ENCODE measurements at regions not wholly inside any gene's neighbourhood (a gene's known extent, or its start where the extent isn't known, plus 50 kb on each side); places are given as distances from the start of the nearest gene placed in this dataset.

- DNase-seq (ENCODE audit: extremely low read depth, insufficient read length): no peak
- TF ChIP-seq CTCF (IDR thresholded peaks at IDR 0.05; ENCODE audit: insufficient read depth, low read length, poor library complexity, severe bottlenecking): no peak
- Histone ChIP-seq H3K36me3 (ENCODE audit: control insufficient read depth, insufficient read depth, low read length) (no peaks in the 10 kb centered on the region), H3K4me3 (replicated peaks; ENCODE audit: low read depth, low read length) (no peak overlapping the region), H3K27me3 (replicated peaks; ENCODE audit: control insufficient read depth, insufficient read depth, low read length) (no peaks in the 10 kb centered on the region)
Observed at GRCh38 chr2:149901231-149901859, 313.8 kb upstream of the MMADHC start.

DNA sequence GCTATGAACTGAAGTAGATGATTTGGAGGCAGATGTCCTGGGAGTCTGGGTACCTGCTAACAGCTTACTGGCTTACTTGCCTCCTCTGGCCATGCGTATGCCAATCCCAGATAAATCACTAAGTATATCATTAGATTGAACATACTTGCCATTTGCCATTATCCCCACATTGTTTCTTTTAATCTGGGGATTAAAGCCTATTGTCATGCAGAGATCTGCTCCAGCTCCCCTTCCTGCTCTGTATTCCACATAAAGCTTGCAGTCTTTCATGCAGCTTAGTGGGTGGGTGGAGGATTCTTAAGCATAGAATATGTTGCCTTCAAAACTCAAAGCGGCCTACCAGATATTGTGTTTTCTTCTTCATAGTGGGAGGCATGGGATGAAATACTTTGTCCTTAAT, 311.8 kb upstream of the MMADHC start:
- Histone ChIP-seq H3K27me3 (replicated peaks; ENCODE audit: control insufficient read depth, insufficient read depth, low read length) (no peaks in the 10 kb centered on the region), H3K36me3 (ENCODE audit: control insufficient read depth, insufficient read depth, low read length) (no peaks in the 10 kb centered on the region), H3K4me3 (replicated peaks; ENCODE audit: low read depth, low read length) (no peak overlapping the region)
- DNase-seq (ENCODE audit: extremely low read depth, insufficient read length): no peak
- no peak for TF ChIP-seq CTCF (IDR thresholded peaks at IDR 0.05; ENCODE audit: insufficient read depth, low read length, poor library complexity, severe bottlenecking)

DNA sequence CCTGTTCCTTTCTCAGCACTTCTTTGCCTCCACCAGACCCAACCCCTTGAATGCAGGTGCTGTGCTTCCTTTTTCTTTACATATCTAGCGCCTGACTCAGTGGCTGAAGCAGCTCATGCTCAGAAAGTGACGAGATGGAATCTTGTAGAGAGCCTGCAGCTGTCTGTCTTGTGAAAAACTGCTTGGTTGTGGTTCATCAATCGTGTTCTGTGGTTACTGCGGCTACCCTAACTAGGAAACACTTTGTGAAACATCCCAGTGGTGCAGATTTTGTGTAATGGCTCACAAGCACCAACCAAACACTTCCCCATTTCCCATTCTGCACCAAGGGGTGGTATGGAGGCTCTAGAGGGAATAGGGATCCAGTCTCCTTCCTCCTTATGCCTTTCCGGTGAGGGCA, 307.2 kb upstream of the MMADHC start:
- Histone ChIP-seq H3K4me3 (replicated peaks; ENCODE audit: low read depth, low read length) (no peak overlapping the region), H3K36me3 (ENCODE audit: control insufficient read depth, insufficient read depth, low read length) (no peaks in the 10 kb centered on the region), H3K27me3 (replicated peaks; ENCODE audit: control insufficient read depth, insufficient read depth, low read length) (no peaks in the 10 kb centered on the region)
- no peak for DNase-seq (ENCODE audit: extremely low read depth, insufficient read length)
- no peak for TF ChIP-seq CTCF (IDR thresholded peaks at IDR 0.05; ENCODE audit: insufficient read depth, low read length, poor library complexity, severe bottlenecking)

- Histone ChIP-seq H3K36me3 (ENCODE audit: control insufficient read depth, insufficient read depth, low read length) (no peaks in the 10 kb centered on the region), H3K27me3 (replicated peaks; ENCODE audit: control insufficient read depth, insufficient read depth, low read length) (no peaks in the 10 kb centered on the region), H3K4me3 (replicated peaks; ENCODE audit: low read depth, low read length) (no peak overlapping the region)
- DNase-seq (ENCODE audit: extremely low read depth, insufficient read length): no peak
- TF ChIP-seq CTCF (IDR thresholded peaks at IDR 0.05; ENCODE audit: insufficient read depth, low read length, poor library complexity, severe bottlenecking): no peak
Observed at GRCh38 chr2:149894226-149894625, 306.7 kb upstream of the MMADHC start.

DNA sequence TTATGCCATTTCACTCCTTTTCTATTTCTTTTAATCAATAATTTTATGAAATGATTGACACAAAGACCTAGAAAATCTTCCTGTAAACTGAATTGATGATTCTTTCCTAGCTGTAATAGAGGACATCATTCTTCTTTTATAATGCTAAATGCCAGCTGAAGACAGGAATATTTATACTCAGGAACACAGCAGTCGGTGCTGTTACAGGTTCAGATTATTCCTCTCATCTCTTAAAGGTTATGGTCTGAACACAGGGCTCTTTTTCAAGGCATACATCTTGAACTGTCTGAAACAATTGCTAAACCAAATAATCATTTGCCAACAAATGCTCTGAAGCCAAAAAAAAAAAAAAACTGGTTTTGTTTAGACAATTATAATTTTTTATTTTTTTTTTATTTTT, 305.0 kb upstream of the MMADHC start:
- no peak for TF ChIP-seq CTCF (IDR thresholded peaks at IDR 0.05; ENCODE audit: insufficient read depth, low read length, poor library complexity, severe bottlenecking)
- DNase-seq (ENCODE audit: extremely low read depth, insufficient read length): no peak
- Histone ChIP-seq H3K36me3 (ENCODE audit: control insufficient read depth, insufficient read depth, low read length) (no peaks in the 10 kb centered on the region), H3K27me3 (replicated peaks; ENCODE audit: control insufficient read depth, insufficient read depth, low read length) (no peaks in the 10 kb centered on the region), H3K4me3 (replicated peaks; ENCODE audit: low read depth, low read length) (no peak overlapping the region)

- no peak for DNase-seq (ENCODE audit: extremely low read depth, insufficient read length)
- no peak for TF ChIP-seq CTCF (IDR thresholded peaks at IDR 0.05; ENCODE audit: insufficient read depth, low read length, poor library complexity, severe bottlenecking)
Observed at GRCh38 chr2:149885946-149886345, 298.4 kb upstream of the MMADHC start.

More at GRCh38 chr2:149885946-149886345, 298.4 kb upstream of the MMADHC start:
- H3K4me3 ChIP-seq (replicated peaks; ENCODE audit: low read depth, low read length): no peak overlapping the region
- H3K36me3 ChIP-seq (ENCODE audit: control insufficient read depth, insufficient read depth, low read length): no peaks in the 10 kb centered on the region
- no peaks in the 10 kb centered on the region for H3K27me3 ChIP-seq (replicated peaks; ENCODE audit: control insufficient read depth, insufficient read depth, low read length)
